DMS53 treated with DMSO at 0.1 percent for 48 hours (cell line): ENCODE measurements at regions not wholly inside any gene's neighbourhood (a gene's known extent, or its start where the extent isn't known, plus 50 kb on each side); places are given as distances from the start of the nearest gene placed in this dataset.
"Not testable (repeated sequence)": the region's sequence is repeated elsewhere in the genome, so short reads cannot be mapped to it uniquely, and the experiment has no call there.

Source experiments
- DNase-seq: peaks from one replicate; lab custom pipeline; 2025; ENCODE audit not compliant: unreplicated experiment; lab: John Stamatoyannopoulos, UW

DNA sequence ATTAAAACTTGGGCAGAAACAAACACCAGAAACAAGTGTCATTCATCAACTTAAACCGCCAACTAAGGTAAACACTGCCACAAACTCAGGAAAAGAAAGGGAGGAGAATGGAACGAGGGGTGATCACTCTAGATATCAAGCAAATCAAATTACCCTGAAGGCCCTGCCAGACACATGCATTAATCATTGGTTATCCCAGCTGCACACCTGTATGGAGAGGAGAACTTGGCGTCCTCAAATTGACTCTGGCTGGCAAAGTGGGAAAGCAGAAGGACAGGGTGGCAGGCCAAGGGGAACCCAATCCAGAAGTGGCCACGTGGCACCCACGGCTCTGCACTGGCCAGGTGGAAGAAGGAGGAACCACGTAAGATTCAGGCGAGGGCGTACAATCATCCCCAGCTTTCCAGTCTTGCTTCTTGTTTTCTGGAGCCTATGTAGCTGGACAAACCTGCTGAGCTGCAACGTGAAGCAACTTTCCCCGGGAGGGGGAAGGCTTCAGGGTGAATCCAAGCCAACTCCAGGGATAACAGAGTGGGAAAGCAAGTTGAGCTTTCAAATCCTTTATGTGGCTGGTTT lies 156.2 kb upstream of the JARID2 start:
- DNase-seq, result no peak

DNA sequence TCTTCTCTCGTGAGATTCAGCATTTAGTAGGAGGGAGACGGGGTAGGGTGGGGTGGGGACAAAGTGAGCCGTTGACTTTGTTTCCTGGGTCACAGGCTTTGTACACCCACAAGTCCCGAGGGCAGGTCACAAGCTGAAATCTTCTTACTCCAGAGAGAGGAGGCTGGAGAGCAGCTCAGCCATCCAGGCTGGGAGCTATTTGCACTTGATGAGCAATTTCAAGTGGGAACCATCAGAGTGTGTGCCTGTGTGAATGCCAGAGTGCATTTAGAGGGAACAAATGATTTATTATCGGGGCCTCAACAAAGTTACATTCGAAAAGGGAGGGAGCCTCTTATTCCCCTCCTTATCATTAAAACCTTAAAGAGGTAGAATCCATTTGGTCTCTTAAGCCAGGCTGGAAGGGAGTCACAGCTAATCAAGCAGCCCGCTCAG lies 155.7 kb upstream of the JARID2 start:
- DNase-seq, result no peak

DNA sequence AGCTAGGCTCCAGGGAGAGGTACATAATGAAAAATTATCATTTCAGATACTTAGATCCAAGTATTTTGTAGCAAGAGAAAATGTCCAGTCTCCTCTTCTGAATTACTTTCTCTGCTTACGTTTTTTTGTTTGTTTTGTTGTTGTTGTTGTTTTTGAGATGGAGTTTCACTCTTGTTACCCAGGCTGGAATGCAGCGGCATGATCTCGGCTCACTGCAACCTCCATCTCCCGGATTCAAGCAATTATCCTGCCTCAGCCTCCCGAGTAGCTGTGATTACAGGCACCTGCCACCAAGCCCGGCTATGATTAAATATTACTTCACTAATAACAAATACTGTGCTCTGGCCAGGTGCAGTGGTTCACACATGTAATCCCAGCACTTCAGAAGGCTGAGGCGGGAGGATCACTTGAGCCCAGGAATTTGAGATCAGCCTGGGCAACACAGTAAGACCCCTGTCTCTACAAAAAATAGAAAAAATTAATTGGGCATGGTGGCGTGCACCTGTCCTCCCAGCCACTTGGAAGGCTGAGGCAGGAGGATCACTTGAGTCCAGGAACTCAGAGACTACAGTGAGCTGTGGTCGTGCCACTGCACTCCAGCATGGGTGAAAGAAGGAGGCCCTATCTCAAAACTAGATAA lies 155.0 kb upstream of the JARID2 start:
- no peak for DNase-seq

DNA sequence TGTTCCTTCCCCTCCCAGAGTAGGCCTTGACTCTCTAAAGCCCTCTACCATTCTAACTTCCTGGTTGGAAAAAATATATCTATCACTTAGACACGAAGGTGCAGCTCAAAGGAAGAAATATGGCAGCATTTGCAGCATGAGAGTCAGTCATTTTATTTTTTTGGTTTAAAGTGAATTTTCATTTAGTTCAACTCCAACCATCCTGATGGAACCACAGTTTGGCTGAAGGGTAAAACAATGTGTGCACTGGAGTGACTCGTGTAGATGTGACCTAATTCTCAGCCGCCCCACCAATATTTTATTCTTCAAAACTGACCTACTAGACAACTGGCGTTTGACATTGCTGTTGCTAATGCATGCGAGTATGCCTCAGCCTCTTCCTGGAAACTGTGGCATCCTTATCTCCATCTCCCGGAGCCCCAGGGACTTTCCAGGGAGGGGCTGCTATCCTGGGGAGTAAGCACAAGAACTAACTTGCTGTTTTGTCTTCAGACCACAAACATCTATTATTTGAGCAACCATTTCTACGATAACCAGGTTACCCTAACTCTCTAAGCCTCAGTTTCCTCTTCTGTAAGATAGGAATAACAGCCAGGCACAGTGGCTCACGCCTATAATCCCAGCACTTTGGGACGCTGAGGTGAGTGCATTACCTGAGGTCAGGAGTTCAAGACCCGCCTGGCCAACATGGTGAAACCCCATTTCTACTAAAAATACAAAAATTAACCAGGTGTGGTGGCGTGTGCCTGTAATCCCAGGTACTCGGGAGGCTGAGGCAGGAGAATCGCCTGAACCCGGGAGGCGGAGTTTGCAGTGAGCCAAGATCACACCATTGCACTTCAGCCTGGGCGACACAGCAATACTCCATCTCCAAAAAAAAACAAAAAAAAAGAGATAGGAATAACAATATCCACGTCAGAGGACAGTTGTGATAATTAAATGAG lies 148.7 kb upstream of the JARID2 start:
- no peak for DNase-seq

DNA sequence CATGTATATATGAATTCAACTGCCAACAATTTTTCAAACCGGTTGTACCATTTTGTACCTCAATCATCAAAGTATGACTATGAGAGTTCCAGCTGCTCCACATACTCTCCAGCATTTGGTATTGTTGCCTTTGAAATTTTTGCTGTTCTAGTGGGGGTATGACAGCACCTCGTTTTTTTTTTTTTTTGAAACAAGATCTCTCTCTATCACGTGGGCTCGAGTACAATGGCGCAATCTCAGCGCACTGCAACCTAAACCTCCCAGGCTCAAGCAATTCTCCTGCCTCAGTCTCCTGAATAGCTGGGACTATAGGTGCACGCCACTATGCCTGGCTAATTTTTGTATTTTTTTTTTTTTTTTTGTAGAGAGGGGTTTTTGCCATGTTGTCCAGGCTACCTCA lies 144.7 kb upstream of the JARID2 start:
- DNase-seq, result no peak

DNA sequence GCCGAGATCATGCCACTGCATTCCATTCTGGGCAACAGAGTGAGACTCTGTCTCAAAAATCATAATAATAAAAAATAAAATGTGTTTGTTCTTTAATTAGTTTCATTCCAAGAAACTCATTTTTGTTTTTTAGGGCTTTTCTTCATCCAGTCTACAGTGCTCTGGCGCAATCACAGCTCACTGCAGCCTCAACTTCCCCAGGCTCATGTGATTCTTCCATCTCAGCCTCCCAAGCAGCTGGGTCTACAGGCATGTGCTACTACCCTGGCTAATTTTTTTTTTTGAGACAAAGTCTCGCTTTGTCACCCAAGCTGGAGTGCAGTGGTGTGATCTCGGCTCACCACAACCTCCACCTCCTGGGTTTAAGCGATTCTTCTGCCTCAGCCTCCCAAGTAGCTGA lies 143.6 kb upstream of the JARID2 start:
- DNase-seq, result no peak

DNA sequence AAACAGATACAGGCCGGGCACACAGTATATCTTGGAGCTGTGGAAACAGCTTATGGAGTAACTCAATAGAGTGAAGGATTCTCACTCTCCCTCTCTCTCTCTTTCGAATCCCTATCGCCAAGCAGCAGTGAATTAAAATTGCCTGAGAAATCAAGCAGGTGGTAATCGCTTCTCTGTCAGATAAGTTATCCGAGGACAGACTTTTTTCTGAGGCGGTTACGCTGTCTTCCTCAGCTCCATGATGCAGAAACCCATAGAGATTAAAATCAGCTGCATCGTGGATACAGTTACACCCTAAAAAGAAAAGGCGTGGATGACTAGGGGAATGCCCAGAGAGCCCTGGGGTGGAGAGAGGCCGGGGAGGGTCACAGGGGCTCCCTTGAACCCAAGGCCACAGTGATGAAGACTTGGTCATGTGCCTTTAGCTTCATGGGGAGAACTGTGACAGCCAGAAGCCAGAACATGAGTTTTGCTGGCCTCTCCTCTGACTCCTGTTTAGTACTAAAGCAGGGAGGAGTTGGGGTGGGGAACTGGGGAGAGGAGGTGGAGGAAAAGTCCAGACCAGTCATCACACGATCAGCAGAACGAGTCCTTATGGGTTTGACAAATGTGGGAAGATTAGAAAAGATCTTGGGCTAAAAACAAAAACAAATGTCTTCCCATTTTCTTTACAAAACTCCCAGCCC lies 138.8 kb upstream of the JARID2 start:
- DNase-seq, result no peak

DNA sequence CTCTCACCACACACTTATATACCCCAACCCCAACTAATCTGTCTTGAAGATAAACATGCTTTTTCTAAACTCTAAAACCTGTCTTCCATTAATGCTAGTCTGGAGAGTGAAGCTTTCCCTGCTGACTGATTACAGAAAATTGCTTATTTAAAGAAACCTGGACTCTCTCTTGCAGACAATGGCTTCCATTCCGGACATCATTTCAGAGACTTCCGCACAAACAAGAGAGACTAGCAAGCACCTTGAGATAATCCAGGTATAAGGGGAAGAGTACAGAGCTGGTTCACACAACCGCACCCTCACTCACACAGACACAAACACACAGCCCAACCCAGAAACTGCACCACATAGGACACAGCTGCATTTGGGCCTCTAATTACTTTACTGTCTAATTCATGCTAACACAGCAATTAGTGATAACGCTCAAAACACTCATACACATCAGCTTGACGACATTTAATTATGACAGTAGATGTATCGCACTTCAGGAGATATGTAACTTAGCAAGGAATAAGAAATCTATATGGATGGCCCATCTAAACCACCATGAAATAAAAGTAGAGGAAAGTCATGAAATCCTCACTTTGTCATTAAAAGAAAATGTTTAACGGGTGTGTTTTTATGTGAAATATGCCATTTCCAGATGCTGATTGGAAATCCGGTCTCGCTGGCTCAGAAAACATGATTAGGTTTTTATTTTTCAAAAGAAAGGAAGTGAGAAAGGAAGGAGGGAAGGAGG lies 138.1 kb upstream of the JARID2 start:
- DNase-seq, result no peak

DNA sequence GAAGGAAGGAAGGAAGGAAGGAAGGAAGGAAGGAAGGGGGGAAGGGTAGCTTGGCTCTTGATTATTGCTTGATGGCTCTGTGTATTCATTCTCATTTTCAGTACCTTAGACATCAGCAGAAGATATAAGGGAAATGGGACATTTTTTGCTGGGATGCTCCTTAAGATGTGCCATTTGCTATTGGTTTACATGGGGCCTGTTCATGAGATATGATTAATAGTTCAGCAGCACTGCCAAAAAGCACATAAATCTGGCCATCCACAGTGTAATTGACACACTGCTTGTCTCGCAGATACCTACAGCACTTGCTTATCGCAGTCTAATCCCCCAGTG lies 137.5 kb upstream of the JARID2 start:
- DNase-seq, result no peak

DNA sequence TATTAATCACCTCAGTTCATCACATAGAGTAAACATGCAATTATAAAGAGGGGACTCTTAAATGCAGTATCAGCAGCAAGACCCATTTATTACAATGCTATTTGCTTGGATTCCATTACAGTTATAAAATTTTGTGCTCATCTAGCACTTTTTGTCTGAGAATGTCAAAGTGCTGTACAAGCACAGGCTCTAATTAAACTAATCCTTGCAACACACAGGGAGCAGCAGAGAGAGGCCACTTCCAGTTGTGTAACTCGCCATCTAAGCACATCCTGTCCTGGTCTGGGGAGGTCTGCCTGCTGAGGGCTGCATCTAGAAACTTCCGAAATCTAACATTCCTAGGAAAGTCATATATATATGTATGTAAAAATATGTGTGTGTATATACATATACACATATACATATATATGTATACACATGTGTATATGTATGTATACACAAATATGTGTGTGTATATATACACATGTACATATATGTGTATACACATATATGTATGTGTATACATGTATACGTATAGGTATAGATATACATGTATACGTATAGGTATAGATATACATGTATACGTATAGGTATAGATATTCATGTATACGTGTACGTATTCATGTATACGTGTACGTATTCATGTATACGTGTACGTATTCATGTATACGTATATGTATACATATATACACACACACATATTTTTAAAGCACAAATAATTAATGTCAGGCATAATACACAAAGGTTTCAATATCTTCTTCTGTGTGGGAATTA lies 136.4 kb upstream of the JARID2 start:
- DNase-seq, result no peak

DNA sequence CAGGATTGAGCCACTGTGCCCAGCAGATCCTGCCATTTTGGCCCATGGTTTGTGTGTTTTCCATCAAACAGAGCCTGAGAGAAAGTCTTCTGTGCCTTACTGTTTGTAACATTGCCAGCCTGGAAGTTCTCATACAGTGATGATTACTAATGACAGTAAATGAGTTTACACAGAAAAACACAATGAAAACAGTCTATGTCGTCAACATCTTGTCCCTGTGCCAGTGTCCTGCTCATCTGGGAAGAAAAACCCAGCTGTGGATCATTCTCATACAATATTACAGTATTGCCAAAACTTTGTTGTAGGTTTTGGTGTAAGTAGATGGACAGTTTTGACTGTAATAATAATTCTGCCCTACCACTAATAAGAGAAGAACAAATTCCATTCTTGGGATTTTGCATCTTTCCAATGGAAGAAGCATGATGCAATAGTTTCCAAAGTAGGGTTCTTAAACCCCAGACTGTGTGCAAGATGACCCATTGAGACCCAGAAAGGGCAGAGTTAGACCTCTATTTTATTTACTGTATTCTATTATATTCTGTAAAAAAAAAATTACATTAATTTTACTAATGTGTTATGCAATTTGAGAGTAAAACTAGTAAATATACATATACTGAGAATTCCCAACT lies 135.0 kb upstream of the JARID2 start:
- no peak for DNase-seq

DNA sequence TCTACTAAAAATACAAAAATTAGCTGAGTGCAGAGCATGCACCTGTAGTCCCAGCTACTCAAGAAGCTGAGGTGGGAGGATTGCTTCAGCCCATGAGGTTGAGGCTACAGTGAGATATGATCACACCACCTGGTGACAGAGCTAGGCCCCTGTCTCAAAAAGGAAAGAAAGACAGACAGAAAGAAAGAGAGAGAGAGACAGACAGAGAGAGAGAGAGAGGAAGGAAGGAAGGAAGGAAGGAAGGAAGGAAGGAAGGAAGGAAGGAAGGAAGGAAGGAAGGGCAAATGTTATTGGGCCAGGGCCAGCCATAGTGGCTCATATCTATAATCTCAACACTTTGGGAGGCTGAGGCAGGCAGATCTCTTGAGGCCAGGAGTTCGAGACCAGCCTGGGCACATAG lies 134.3 kb upstream of the JARID2 start:
- not testable (repeated sequence) for DNase-seq

DNA sequence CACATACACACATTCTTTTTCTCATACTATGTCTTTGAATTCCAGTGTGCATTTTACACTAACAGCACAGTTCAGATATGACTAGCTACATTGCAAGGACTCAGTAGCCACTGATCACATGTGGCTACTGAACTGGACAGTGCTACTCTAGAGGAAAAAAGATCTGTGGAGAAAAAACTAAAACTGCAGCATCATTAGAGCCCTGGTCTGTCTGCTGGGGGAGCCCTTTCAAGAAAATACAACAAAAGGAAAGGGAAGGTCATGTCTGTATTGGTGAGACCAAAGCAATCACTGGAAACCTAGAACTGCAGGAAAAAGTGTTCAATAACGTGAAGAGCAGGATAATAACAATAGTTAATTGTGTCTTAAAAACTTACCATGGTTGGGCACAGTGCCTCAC lies 132.3 kb upstream of the JARID2 start:
- no peak for DNase-seq

DNA sequence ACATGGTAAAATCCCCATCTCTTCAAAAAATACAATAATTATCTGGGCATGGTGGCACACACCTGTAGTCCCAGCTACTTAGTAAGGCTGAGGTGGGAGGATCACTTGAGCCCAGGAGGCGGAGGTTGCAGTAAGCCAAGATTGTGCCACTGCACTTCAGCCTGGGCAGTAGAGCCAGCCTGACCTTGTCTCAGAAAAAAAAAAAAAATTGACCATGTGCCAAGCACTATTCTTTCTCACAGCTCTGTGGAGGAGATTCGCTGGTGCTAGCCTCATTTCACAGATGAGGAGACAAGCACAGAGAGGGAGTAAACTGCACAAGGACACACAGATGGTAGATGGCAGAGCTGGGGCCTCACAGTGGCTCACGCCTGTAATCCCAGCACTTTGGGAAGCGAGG lies 131.8 kb upstream of the JARID2 start:
- DNase-seq, result no peak

DNA sequence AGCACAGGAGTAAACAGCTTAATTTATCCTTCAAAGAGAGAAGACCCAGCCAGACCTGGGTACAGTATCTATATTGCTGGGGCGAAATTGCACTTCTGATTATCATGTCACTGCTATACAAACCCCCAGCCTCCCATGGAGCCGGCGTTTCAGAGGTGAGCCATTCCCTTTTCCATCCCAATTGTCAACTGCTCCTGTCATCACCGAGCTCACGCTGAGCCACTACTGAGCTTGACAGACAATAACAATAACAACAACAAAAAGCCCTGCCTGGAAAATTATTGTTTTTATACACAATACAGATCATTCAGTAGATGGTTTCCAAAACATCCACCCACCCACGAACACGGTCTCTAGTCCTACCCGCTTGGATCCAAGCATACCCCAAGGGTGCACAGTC lies 129.0 kb upstream of the JARID2 start:
- no peak for DNase-seq

DNA sequence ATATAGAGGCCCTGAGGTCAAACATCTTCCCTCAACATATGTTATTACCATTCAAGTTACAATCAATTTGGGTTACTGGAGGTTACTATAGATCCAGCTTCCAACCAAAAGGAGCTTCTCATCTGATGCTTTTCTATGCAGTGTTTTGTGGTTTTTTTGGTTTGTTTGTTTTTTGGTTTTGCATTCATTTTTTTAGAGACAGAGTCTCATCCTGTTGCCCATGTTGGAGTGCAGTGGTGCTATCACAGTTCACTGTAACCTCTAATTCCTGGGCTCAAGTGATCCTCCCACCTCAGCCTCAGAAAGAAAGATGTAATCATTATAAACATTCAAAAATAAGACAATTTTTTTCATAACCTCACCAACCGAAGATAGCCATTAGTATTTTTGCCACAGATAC lies 124.4 kb upstream of the JARID2 start:
- no peak for DNase-seq

DNA sequence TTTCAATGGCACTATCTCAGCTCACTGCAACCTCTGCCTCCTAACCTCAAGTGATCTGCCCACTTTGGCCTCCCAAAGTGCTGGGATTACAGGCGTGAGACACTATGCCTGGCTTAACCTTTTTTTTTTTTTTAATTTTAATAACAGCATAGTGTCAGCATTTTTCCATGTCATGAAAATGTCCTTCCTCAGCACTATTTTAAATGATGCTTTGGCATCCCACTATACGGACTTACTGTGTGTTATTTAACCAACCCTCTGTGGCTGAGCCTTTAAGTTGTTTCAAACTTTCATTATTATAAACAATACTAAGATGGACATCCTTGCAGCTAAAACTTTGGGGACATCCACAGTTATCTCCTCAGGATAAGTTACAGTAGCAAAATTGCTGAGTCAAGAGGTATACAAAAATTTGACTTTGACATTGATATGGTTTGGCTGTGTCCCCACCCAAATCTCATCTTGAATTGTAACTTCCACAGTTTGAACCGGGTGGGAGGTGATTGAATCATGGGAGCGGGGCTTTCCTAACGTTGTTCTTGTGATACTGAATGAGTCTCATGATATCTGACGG lies 123.8 kb upstream of the JARID2 start:
- no peak for DNase-seq

DNA sequence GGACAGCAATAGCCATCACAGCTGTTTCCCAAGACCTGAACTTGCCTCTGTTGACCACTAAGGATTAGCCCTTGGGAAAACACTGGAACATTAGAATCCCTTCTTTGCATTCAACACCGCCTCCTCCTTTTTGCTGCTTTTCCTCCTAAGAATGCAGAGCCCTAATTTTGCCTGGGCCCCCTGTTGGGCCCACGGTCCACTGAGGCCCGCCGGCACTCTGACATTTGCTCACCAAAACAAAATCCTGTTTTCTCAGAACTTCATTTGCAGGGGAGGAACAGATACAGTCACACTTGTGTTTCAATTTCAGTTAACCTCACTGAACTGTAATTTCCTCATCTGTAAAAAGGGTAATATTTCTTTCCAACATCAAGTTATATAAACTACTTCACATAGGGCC lies 116.0 kb upstream of the JARID2 start:
- no peak for DNase-seq

DNA sequence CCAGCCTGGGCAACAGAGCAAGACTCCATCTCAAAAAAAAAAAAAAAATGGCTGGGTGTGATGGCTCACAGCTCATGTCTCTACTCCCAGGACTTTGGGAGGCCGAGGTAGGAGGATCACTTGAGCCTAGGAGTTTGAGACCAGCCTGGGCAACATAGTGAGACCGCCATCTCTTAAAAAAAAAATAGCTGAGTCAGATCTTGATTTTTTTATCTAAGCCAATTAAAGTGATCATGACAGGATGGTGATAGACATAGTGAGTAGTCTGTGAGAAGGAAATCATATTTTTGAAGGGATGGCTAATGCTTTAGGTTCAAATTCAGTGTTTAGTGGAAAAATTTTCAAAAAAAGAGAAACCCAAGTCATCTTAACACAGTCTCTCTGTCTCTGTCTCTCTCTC lies 114.6 kb upstream of the JARID2 start:
- no peak for DNase-seq

DNA sequence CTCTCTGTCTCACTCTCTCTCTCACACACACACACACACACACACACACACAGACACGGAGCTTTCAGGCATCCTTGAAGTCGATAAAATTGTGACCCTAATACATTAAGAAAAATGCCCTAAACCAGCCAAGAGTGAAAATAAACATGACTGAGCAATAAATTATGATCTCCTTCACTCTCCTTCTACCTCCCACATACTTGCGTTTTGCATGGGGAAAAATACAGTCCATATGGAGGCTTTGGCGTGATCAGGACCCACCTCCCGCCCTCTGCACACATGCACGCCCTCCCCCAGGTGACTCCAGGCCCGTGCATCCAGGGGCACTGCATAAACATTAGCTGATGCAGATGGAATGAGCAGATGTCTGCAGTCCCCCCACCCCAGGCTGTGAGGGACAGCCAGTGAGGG lies 114.2 kb upstream of the JARID2 start:
- no peak for DNase-seq
